IPS DF 4.7 (cell line): ENCODE measurements at regions not wholly inside any gene's neighbourhood (a gene's known extent, or its start where the extent isn't known, plus 50 kb on each side); places are given as distances from the start of the nearest gene placed in this dataset.
"Not testable (repeated sequence)": the region's sequence is repeated elsewhere in the genome, so short reads cannot be mapped to it uniquely, and the experiment has no call there.

ENCODE experiments used
- DNase-seq: peaks from one replicate; pipeline ENCODE4 v3.0.0-alpha.2; 2013; ENCODE audit warnings: low spot score; ENCODE audit errors: extremely low read depth

- DNase-seq: no peak
Measured at GRCh38 chr11:96447208-96448110, 57.6 kb downstream of the JRKL start.

DNA sequence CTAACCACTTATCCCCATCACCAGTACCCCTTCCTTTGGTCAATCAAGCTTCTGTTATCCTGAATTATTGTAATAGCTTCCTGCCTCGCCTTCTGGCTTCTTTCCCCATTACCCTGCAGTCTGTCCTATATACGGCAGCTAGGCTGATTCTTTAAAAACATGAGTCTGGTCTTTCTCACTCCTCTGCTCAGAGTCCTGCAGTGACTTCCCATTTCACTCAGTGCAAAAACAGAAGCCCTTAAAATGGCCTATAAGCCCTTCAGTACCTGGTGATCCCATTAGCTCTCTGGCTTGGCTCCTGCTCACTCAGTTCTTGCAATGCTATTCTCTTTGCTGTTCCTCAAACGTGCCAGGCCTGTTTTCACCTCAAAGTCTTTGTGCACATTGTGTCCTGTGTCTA lies 58.4 kb downstream of the JRKL start:
- no peak for DNase-seq

DNA sequence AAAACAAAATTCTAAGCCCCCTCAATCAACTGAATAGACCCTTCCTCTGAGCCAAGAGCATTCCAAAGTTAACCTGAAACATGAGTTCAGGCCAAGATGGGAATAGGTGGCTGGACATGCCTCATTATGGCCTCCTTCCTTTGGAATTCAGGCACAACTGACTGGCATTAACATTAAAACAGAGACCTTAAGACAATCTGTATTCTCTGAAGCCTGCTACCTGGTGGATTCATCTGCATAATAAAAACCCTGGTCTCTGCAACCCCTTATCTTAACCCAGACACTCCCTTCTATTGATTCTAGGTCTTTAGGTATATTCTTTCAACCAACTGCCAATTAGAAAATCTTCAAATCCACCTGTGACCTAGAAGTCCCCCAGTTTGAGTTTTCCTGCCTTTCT lies 66.3 kb downstream of the JRKL start:
- DNase-seq: peak; percentile 62

- DNase-seq: no peak
Measured at GRCh38 chr11:96459751-96460150, 69.9 kb downstream of the JRKL start.

DNA sequence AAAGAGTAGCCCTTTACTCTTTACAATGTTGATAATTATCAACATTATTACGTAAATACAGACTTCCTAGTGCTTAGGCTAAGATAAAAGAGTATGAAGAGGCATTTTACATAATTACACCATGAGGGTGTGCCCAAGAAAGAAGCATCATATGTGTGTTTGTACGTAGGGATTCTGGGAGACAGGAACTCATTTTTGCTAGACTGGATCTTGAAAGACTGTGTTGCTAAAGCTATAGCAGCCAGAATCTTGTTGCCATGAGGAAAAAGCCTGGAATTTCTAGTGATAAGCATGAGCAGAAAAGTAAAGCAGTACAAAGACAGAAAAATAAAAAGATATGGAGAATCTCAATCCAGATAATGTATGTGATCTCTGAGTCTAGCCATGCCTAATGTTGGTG lies 72.1 kb downstream of the JRKL start:
- DNase-seq: no peak

GRCh38 chr11:96464700-96465307 lies 75.0 kb downstream of the JRKL start:
- DNase-seq: peak; percentile 64

DNA sequence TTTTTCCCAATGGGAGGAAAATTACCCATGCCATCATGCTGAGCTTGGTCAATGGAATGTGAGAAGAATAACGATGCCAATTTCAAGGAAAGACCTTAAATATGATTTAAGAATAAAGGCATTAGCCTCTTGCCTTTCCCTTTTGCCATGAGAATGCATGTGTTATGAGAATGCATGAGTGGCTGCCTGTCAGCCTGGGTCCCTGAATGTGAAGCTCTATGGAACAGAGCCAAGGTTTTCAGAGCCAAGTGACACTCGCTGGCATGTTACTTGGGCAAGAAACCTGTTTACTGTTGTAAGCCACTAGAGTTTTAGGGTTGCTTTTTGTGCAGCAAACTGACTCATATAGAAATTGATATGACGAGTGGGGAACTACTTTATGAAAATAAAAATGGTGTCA lies 75.7 kb downstream of the JRKL start:
- DNase-seq: no peak

- no peak for DNase-seq
Measured at GRCh38 chr11:96466607-96467006, 76.8 kb downstream of the JRKL start.

GRCh38 chr11:96469776-96470175 lies 80.0 kb downstream of the JRKL start:
- no peak for DNase-seq

DNA sequence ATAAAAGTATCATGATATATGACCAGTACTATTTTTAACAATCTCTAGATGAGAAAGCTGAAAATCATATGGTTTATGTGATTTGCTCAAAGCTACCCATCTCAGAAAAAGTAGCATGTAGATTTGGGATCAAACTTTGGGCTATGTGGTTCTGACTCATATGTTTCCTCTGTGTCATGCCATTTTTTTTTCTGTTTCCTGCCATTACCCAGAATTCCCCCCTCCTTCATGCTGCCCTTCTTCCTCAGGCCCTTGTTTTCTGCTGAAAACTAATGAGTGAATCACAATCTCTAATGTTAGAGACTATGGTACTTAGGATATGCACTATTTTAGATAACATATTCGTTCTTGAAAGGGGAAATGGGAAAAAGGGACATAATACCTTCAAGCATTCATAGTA lies 80.7 kb downstream of the JRKL start:
- no peak for DNase-seq

DNA sequence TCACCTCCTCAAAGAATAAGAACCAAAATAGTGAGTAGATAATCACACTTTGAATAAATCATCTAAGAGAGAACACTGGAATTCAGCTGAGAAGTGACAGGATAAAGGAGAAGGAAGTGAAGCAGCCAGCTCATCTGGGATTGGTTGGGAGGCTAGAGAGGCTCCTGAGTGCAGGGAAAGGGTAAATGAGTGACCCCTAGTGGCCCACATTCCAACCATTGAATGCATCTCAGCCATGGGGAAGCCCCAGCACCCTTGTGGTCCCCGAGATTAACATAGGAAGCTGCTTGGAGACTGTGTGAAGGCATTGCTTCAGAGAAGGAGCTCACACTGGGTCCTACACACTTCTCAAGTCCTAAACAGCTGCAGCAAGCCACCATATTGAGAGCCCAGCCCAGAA lies 82.3 kb downstream of the JRKL start:
- DNase-seq: no peak

GRCh38 chr11:96474263-96474662 lies 84.5 kb downstream of the JRKL start:
- no peak for DNase-seq

DNA sequence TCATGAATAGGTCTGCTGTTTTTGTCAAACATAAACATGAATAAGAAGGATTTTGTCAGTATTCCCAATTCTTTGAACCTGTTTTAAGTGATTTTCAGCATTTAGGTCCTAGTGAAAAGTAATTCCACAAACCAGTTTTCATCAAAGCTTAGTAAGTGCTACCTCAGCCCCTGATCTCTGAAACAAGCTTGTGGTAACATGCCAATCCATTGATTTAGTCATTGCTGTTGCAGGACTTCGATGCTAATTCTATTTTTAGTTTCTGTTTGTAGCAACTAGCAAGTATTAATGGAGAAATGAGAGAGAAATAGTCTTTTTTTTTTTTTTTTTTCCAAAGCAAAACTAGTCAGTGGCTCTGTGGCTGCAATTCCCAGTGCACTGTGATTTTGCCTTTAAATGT lies 91.4 kb downstream of the JRKL start:
- DNase-seq: no peak

- no peak for DNase-seq
Measured at GRCh38 chr11:96481771-96482170, 92.0 kb downstream of the JRKL start.

GRCh38 chr11:96482193-96482592 lies 92.4 kb downstream of the JRKL start:
- DNase-seq: no peak

DNA sequence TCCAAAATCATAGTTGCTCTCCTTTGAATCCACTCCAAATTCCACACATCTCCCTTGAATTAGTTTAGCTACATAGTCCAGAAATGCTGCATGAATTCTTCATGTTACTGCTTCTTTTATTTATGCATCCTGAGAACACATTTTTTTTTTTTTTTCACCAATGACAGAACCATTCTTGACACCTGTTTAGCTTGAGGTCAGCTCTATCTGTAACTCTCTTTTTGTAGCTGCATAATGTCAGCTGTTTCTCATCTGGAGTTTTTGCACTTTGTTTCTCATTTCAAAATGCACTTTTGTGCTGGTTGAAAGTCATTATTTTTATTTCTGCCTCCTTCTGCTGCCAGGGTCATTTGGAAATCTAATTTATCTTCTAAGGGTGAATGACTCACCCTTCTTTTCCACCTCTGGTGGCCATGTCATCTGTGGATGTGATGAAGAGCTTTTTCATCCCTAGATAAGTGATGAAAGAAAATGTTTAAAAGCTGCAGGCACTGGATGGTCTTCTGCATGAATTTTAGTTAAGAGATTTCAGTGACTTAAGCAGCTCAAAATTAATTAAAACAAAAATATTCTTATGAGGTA lies 93.7 kb downstream of the JRKL start:
- no peak for DNase-seq

DNA sequence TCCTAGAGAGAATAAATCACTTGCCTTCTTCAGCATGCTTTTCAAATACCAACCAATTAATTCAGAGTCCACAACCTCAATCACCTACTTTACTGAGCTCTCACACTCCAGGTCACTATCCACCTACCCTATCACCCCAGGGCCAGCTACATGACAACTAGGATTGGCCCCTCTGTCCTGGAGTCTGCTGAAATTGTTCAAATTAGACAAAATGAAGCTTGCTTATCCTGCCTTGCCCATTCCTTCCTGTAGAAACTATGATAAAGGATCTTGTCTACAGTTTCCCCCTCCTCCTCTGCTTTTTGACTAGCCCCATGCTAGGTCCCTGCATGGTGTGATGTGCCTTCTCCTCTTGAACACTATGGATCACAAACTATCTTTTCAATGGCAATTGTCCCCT lies 94.5 kb downstream of the JRKL start:
- DNase-seq: no peak

DNA sequence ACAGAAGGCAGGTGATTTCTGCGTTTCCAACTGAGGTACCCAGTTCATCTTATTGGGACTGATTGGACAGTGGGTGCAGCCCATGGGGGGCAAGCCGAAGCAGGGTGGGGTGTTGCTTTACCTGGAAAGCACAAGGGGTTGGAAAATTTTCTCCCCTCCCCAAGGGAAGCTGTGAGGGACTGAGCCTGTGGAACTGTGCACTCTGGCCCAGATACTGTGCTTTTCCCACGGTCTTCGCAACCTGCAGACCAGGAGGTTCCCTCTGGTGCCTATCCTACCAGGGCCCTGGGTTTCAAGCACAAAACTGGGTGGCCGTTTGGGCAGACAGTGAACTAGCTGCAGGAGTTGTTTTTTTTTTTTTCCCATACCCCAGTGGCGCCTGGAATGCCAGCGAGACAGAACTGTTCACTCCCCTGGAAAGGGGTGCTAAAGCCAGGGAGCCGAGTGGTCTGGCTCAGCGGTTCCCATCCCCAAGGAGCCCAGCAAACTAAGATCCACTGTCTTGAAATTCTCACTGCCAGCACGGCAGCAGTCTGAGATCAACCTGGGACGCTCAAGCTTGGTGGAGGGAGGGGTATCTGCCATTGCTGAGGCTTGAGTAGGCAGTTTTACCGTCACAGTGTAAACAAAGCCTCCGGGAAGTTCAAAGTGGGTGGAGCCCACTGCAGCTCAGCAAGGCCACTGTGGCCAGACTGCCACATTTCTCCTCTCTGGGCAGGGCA lies 97.2 kb downstream of the JRKL start:
- DNase-seq: no peak

DNA sequence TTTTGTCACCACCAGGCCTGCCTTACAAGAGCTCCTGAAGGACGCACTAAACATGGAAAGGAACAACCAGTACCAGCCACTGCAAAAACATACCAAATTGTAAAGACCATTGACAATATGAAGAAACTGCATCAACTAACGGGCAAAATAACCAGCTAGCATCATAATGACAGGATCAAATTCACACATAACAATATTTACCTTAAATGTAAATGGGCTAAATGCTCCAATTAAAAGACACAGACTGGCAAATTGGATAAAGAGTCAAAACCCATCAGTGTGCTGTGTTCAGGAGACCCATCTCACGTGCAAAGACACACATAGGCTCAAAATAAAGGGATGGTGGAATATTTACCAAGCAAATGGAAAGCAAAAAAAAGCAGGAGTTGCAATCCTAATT lies 99.1 kb downstream of the JRKL start:
- DNase-seq: not testable (repeated sequence)

- no peak for DNase-seq
Measured at GRCh38 chr11:96500440-96500839, 110.6 kb downstream of the JRKL start.

DNA sequence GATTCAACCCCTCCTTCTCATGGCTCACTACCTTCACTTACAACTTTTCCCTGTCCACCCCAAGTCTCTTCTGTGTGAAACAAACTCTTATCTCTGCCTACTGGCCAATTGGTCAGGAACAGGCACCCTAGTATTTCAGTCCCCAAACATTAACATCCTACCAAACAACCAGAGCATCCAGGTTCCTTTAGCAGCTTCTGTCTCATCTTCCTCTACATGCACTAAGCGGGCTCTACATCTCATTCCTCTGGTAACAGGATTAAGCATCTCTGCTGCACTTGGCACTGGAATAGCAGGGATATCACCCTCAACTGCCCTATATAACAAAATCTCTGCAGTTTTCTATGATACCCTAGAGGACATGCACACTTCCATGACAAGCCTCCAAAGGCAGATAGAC lies 116.2 kb downstream of the JRKL start:
- DNase-seq: no peak

GRCh38 chr11:96506953-96507354 lies 117.1 kb downstream of the JRKL start:
- DNase-seq: no peak
